ENCODE measurements at regions not wholly inside any gene's neighbourhood (a gene's known extent, or its start where the extent isn't known, plus 50 kb on each side); places are given as distances from the start of the nearest gene placed in this dataset.

DNA sequence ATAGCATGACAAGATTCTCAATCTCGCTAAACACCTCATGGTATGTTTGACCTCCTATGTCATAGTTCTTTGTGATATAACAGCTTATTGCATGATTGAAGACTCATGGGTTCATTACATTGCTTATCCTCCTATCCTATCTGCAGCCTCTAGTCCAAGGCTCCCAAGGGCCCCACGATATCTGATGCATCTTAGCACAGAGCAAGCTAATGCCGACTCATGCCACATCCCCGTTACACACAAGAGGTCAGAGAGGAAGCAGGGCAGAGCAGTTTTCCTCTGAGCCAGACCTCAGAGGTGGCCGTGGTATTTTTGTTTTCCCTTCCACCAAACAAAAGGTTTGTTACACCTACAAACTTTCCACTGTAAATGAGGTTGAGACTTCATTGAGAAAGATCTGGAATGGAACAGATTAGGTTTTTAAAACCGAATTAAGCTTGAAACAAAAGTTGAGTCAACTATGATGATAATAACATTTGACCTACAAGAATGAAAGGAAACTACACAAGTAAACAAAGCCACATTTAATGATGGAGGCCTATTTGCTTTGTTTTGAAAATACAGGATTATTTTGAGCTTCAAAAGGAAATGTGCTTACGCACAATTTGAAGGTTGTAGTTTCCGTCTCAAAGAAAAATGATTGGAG is 133.9 kb upstream of the MYLIP start:
- DNase-seq (ENCODE audit: low spot score) = no peak

DNA sequence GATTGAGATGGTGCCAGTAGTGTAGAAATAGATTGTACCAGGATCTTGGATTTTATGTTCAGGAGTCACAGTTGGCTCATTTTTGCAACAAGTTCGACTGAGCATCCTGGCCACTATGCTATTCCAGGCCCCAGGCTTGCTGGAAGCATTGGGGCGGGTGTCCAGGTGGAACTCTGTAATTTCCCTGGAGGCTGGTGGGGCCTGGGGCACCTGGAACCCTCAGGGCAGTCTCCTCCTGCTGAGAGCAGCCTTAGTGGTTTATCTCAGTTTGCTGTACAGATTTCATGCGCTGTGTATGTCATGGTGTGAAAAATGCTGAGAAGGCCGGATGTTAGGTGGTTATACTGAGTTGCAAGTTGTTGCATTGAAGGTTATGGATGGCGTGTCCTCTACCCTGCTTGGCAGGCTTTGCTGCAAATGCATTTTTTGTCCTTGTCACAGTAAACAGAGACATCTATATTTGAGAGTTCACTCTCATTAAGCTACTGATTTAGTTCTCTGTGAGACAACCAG is 135.1 kb upstream of the MYLIP start:
- no peak for DNase-seq (ENCODE audit: low spot score)

DNA sequence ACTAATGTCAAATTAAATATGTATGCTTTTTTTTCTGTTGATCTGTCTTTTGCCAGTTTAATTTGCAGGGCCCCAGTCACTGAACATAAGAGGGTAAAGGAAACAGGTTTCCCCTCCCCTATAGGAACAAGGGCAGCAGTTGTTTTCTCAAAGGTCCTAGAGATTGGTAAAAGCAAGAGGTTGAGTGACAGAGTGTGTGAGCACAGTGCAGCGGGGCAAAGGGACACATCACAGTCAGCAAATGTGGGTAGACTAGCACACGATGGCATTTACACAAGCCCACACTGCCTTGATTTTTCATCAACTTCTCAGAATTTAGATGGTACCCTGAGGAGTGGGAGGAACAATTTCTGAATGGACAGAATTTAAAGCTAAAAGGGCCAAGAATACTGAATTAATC is 138.7 kb upstream of the MYLIP start:
- DNase-seq (ENCODE audit: low spot score) = no peak

DNA sequence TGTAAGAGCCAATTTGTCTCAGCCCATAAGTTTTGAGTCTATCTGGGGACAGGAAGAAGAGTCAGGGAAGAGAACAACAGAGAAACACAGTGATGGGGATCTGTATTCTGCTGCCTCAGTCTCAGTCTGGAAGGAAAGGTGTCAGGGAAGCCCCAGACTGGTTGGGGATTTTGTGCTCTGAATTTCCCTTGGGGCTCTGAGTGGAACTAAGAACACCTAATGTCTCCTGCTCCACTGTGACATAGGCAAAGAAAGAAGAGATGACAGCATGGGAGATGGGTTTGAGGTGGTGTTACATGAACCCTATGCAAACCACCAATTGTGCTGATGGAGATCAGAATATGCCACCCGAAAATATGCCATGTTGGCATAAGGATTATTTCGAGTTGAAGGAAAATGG is 139.5 kb upstream of the MYLIP start:
- DNase-seq (ENCODE audit: low spot score) = no peak

DNA sequence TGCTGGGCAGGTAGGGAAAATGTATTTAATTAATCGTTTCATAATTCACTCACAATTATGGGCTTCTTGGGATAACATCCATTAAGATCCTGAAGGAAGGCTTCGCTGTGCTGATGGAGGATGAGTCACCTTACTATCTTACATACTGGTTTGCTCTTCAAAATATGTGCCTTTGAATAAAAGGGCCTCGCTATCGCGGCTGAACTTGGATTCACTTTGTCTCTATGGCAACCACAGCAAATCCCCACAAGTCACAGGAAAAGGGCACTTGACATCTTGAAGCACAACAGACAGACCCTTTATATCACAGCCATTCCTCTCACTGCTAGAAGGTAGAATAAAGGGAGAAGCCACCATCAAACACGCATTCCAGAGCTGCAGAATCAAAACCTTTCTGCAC is 141.3 kb upstream of the MYLIP start:
- no peak for DNase-seq (ENCODE audit: low spot score)

DNA sequence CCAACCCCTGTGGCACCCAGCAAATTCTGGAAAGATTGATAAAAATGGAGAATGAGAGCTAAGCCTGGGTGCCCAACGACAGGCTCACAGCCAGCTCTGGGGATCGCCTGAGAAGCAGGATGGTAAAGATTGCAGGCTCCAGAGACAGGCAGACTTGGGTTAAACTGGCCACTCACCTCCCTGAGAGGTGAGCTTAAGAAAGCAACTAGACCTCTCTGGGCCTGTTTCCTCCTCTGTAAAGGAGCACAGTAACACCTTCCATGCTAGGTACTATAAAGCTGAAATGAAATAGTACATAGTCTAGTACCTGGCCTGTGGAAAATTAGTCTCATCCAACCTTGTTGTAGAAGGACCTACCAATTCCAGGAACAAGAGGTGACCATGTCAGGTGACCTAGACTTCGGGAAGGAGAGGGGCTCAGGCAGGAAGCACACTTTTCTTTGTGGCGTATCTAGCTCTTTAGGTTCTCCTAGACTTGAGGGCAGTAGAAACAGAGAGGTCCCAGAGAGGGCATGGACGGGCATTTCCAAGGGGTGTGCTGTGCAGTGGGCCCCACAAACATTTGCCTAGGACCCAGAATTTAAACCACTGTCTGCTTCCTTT is 142.8 kb upstream of the MYLIP start:
- no peak for DNase-seq (ENCODE audit: low spot score)

DNA sequence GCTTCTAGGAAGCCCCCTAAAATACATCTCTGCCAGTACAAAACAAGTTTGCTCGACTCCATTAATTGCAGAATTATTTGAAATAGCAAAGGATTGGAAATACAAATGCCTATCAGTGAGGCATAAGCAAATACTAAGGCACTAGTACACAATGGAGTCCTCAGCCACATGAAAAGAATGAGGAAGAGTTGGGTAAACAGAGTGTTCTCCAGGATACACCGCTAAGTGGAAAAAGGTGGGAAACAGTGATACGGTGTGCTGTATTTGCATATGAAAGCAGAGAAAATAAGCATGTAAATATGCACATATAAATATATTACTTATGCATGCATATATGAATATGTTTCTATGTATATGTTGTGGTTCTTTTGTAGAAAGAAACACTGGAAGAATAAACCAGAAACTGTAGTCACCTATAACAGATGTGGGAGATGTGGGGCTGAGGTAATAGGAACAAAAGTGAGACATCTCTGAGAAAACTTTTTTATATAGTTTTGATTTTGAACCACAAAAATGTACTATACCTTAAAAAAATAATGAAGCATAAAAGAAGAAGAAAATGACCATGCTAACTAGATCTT is 143.4 kb upstream of the MYLIP start:
- no peak for DNase-seq (ENCODE audit: low spot score)

DNA sequence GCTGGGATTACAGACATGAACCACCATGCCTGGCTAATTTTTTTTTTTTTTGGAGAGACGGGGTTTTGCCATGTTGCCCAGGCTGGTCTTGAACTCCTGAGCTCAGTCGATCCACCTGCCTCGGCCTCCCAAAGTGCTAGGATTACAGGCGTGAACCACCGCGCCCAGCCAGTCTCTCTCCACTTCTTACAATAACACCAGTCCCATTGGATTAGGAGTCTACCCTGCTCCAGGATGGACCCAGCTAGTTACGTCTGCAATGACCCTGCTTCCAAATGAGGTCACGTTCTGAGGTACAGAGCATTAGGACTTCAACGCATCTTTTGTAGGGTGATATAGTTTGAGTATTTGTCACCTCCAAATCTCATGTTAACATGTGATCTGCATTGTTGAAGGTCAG is 146.9 kb upstream of the MYLIP start:
- no peak for DNase-seq (ENCODE audit: low spot score)

DNA sequence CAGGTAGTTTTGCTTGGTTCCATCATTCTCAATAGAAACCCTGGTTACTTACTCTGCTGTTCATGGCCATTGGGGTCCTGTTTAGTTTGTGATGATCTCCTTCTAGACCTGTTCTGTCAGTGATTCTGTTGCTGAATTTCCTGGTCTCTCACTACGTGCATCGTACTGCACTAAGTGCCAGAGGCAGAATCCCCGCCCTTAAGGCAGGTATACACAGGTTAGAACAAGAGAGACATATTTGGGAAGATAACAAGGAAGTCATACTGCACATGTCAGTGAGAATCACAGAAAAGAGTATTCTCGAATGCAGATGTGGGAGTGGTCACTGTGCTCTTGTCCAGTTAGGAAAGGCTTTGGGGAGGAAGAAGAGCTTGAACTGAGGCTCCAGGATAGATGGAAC is 148.1 kb upstream of the MYLIP start:
- DNase-seq (ENCODE audit: low spot score) = no peak

DNA sequence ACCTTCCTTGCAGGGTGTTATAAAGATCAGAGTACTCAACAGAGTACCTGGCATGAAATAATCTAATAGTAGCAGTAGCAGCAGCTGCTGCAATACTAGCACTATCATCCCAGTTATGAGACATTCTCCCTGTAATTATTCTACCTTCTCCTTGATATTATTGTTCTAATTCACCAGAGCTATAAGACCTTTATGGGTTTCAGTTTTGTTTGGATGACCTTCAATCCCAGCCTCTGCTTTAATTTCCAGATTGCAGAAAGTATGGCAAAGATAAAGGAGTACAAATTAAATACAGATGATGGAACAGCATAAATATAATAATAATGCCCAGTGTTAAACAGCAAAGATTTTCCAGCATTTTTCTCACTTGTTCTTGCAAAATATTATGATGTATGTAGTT is 150.5 kb upstream of the MYLIP start:
- no peak for DNase-seq (ENCODE audit: low spot score)

DNA sequence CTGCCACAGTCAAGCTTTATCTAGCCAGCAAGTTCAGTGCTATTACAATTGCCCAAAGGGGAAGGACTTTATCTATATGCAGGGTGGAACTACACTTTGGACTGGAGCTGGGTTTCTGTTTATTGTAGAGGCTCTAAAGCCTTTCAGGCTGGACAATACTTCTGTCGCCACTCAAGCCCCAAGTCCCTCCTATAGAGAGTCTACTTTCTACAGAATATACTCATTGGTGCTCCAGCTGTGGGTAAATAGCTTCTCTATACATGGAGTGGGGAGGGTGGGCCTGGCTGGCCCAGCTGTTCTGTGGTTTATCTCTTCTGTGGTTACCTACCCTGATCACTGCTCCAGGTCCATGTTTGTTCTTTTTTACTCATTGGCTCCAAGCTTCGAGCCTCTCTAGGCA is 151.8 kb upstream of the MYLIP start:
- DNase-seq (ENCODE audit: low spot score) = no peak

DNA sequence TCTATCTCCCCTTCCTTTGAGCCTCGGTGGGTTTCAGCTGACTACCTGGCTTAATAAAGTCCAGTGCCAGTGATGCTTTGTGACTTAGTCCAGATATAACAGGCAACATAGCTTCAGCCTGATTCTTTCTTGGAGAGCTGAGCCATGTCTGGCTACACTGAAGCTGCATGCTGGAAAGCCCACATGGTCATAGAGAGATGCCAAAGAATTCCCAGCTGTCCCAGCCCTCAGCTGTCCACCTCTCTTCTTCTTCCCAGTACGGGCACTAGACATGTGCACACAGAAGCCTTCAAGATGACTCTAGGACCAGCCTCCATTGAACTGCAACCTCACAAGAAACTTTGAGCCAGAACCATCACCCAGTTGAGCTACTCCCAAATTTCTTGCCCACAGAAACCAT is 154.1 kb upstream of the MYLIP start:
- no peak for DNase-seq (ENCODE audit: low spot score)

DNA sequence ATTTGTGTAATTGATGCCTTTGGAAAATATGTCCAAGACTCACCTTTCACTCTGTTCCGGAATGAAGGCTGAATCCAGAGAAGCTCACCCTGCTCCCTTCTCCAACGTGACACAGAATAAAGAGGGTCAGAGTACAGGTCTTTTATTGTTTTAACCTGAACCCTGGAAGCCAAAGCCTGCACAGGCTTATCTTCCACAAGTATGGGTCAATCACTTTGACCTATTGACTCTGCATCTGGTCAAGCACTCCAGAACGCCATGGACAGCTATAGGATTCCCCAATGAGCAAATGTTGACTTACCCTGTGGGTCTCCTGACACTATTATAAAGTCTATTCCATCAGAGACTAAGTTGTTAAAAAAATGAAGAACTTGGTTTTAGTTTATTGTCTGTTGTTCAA is 158.4 kb upstream of the MYLIP start:
- no peak for DNase-seq (ENCODE audit: low spot score)

DNA sequence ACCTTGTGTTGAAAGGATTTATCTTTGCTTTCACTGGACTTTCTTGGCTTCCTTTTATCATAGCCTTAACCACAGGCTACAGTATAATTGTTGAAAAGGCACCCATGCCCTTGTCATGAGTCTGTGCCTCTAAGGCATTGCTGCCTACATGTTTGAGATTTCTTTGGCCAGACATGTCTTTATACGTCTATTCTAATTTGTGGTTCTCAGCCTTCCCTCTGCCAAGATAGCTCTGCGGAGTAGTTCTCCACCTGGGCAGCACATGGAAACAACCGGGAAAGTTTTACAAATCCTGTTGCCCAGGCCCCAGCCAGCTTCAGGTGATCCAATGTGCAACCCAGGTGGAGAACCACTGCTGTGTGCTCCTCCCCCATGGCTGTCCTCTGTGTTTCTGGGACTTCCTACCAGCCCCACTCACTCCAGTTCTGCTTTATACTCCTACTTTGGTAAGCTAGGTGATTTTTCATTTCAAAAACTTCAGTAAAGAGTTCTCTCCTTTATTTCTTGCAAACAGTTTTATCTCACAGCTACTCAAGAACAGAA is 159.6 kb upstream of the MYLIP start:
- DNase-seq (ENCODE audit: low spot score) = no peak

DNA sequence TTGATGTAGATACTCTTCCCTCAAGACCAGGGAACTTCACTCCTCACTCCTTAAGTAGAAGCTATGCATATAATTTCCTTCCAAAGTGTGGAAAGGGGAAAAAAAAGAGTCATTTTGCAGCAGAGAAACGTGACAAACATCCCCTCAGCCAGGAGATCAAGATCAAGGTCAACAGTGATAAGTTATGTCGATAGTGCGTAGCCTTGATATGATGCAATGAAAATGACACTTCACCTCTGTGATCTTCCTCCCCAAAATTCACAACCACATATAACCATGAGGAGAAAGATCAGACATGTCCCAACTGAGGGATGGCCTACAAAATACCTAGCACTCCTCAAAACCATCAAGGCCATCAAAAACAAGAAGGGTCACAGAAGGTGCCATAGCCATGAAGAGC is 160.4 kb upstream of the MYLIP start:
- no peak for DNase-seq (ENCODE audit: low spot score)

DNA sequence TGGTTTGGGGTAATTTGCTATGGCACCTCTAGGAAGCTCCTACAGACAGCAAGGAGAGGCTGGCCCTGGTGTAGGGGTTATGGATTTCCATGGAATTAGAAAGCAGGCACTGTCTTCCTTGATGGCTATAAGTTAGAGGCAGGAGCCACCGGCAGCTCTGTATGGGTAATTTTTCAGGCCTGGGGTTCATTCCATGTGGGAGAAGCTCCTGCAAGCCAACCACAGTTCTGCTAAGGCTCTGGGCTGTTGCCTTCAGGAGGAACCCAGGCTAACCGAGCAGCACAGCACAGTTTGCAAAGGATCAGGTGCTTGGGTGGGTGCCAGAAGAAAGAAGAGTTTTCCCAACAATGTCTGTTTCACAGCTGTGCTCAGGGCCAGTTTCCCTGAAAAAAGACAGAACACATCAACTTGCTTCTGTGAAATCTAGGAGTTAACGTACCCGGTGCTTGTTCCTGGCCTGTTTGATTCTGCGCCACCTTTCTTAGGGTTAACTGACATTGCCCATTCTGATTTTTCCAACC is 162.8 kb upstream of the MYLIP start:
- no peak for DNase-seq (ENCODE audit: low spot score)

DNA sequence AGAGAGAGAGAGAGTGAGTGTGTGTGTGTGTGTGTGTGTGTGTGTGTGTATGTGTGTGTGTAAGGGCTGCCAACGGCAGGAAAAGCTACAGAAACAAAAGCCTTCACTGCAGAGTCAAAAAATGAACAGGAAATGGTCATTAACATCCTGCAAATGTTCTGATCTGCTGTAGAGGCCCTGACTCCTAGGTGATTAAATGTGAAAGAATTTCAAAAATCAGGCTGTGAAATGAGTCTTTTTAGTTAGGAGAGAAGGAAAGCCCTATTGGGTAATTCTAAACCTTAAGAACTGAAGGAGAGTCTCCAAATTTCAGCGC is 166.5 kb upstream of the MYLIP start:
- no peak for DNase-seq (ENCODE audit: low spot score)

DNA sequence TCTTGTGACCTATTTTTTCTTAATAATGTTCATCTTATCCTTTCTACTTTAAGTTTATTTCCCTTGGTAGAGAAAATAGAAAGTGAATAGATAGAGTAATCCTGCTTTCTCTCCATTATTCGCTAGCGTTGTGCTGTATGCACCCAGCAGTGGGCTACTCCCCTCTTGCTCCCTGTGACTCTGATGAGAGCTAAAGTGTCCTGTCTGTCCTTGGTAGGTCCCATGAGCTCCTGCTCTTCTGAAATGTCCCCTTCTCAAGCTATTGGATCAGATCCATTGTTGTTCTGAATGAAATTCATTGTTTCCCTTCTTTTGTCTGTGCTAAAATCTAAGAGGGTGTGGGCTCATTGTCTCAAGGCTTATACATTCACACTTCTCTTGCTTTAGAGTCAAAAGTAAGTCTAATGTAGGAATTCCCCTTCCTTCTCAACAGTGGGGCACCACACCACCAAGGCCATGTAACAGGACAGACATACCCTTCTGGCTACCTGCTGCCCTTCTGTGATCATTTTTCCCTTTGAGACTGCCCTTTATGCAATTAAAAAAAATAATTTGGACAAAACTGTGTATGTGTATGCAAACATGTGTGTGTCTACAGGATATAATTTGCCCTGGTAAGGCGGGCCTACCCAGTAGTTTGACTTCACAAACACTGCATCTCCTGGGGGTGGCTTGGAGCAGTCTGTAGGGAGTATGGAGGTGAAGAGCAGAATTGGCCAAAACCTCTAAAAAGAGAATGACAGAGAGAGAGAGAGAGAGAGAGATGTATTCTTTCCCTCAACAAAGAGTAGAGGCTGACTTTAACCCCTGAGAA is 167.0 kb upstream of the MYLIP start:
- DNase-seq (ENCODE audit: low spot score) = no peak

DNA sequence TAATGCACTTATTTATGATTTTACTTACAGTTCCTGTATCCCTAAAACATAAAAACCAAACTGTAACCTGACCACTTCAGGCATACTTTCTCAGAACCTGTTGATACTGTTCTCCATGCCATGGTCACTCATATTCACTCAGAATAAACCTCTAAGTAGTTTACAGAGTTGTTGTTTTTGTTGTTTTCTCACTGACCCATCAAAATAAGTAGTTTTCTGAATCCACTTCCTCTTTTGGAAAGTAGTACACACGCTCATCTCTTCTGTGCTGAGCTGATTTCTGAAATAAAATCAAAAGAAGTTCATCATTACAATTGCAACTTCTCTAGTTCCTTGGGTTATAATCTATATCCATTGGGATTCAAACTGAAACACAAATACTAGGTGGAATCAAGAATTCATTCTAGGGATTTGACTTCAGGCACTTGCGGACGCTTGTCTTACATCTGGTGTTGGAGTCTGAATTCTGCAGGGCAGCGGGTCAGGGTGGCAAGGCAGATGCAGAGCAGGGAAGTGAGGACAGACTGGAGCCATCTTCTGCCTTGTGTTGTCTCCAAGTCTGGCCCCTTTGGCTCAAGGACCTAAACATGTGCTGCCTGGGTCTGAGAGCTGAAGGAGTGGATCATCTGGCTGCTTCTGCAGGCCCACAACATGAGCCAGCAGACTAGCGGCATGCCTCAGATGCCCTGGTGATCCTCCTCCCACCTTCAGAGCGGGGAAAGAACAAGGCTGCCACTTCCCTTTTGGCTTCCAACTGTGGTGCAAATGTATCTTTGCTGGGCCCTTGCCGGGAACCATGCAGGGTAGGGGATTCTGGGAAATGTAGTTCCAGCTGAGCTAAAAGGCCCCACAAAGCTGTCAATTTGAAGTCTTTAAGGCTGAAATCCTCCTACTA is 167.9 kb upstream of the MYLIP start:
- no peak for DNase-seq (ENCODE audit: low spot score)

DNA sequence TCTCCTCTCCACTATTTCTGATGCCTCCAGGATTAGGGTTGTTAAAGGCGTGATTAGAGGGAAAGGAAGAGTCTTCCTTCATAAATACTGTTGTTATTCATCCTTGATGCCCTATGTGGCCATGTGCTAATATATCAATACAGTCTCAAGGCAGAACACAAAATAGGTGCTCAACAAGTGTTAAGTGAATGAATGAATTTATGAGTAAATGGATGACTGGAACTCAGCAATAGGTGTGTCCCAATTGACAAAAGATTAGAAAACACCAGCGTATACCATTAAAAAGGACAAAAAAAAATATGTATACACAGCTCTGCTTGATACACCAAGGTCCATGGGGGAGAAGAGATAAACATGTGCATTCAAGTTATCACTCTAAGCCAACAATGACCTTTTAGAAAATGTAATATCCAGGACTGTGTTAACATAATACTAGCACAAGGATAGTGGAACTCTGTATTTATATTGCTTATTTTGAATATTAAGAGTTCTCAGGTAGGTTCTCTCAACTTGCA is 171.2 kb upstream of the MYLIP start:
- DNase-seq (ENCODE audit: low spot score) = no peak

Data from SW480 (cell line).